SK-N-SH (cell line): ENCODE measurements at regions not wholly inside any gene's neighbourhood (a gene's known extent, or its start where the extent isn't known, plus 50 kb on each side); places are given as distances from the start of the nearest gene placed in this dataset.

ENCODE experiments used
- CTCF ChIA-PET: fragments of 300-600, 350-600 bp; formaldehyde crosslinking; extraction: SDS; loops from one replicate; lab custom pipeline; 2021; lab: Yijun Ruan, JAX
- POLR2A ChIA-PET: fragments of 350-600 bp; sonication (Branson Sonifier 250); formaldehyde crosslinking; extraction: SDS; loops from one replicate; lab custom pipeline; 2020; ENCODE audit warnings: antibody characterized with exemption, inconsistent platforms; lab: Yijun Ruan, JAX
- DNase-seq: peaks from one replicate; pipeline ENCODE4 v3.0.0; 2012
- H2AFZ ChIP-seq: fragments of 200-600 bp; sonication (generic); 2 replicates; pipeline ENCODE4 v1.8.1; 2016; ENCODE audit warnings: antibody characterized with exemption, mild to moderate bottlenecking, low read depth
- H3F3A ChIP-seq: fragments of 200-600 bp; sonication (generic); replicated peaks from 2 replicates; pipeline ENCODE3; 2016; ENCODE audit warnings: antibody characterized with exemption, mild to moderate bottlenecking; ENCODE audit not compliant: insufficient read depth
- H3K27ac ChIP-seq, 2 experiments: fragments of 200-500 bp in 1 of 2; fragments of 200-600 bp in 1 of 2; sonication (Bioruptor generic) in 1 of 2; sonication (generic), shearing (Covaris generic) in 1 of 2; 2 replicates each; pipeline versions ENCODE4 v1.5.1 to v1.6.1; 2014 to 2016; ENCODE audit warnings: low read depth in 2 of 2, inconsistent platforms in 1 of 2, low read length in 1 of 2, mild to moderate bottlenecking in 1 of 2, mixed read lengths in 1 of 2
- H3K27me3 ChIP-seq: fragments of 200-600 bp; sonication (generic), shearing (Covaris generic); 2 replicates; pipeline ENCODE4 v1.6.1; 2016; ENCODE audit warnings: mixed run types; ENCODE audit not compliant: insufficient read depth
- H3K36me3 ChIP-seq, 2 experiments: fragments of 200-500 bp in 1 of 2; fragments of 200-600 bp in 1 of 2; sonication (Bioruptor generic) in 1 of 2; sonication (generic) in 1 of 2; replicated peaks in 1 of 2; 2 replicates each; pipeline versions ENCODE3 to v1.5.1; 2014 to 2016; ENCODE audit warnings: low read length in 1 of 2, mild to moderate bottlenecking in 1 of 2; ENCODE audit not compliant: insufficient read depth in 2 of 2, control insufficient read depth in 1 of 2
- H3K4me1 ChIP-seq, 2 experiments: fragments of 200-500 bp in 1 of 2; fragments of 200-600 bp in 1 of 2; sonication (Bioruptor generic) in 1 of 2; sonication (generic), shearing (Covaris generic) in 1 of 2; 2 replicates each; pipeline versions ENCODE4 v1.5.1 to v1.6.1; 2014 to 2016; ENCODE audit warnings: low read depth in 1 of 2, low read length in 1 of 2, mixed run types in 1 of 2; ENCODE audit not compliant: insufficient read depth in 2 of 2, control insufficient read depth in 1 of 2
- H3K4me2 ChIP-seq: fragments of 200-600 bp; sonication (generic), shearing (Covaris generic); 2 replicates; pipeline ENCODE4 v1.6.1; 2017; ENCODE audit warnings: mixed run types
- H3K4me3 ChIP-seq, 2 experiments: fragments of 200-500 bp in 1 of 2; fragments of 200-600 bp in 1 of 2; sonication (Bioruptor generic) in 1 of 2; sonication (generic), shearing (Covaris generic) in 1 of 2; 2 replicates each; pipeline versions ENCODE4 v1.5.1 to v1.8.1; 2014 to 2016; ENCODE audit warnings: low read depth in 2 of 2, inconsistent platforms in 1 of 2, low read length in 1 of 2, mild to moderate bottlenecking in 1 of 2, mixed read lengths in 1 of 2, moderate library complexity in 1 of 2
- H3K79me2 ChIP-seq: fragments of 200-600 bp; sonication (generic); 2 replicates; pipeline ENCODE4 v1.8.1; 2017; ENCODE audit warnings: mild to moderate bottlenecking; ENCODE audit not compliant: insufficient read depth
- H3K9ac ChIP-seq: fragments of 200-600 bp; sonication (generic); 2 replicates; pipeline ENCODE4 v1.6.1; 2017; ENCODE audit warnings: mixed run types
- H3K9me2 ChIP-seq: fragments of 200-600 bp; sonication (generic); 2 replicates; pipeline ENCODE4 v1.6.1; 2017; ENCODE audit warnings: mixed run types
- H3K9me3 ChIP-seq: fragments of 200-600 bp; sonication (generic); 2 replicates; pipeline ENCODE4 v1.6.1; 2017; ENCODE audit warnings: mixed run types, mild to moderate bottlenecking, moderate library complexity
- H4K20me1 ChIP-seq: fragments of 200-600 bp; sonication (generic); 2 replicates; pipeline ENCODE4 v1.6.1; 2017; ENCODE audit warnings: mild to moderate bottlenecking, mixed run types; ENCODE audit not compliant: insufficient read depth
- CTCF ChIP-seq: fragments of 200-600 bp; sonication (generic); IDR thresholded peaks from 2 replicates; pipeline ENCODE4 v1.6.1; 2017; ENCODE audit warnings: antibody characterized with exemption, mild to moderate bottlenecking, moderate library complexity
- FOSL2 ChIP-seq: IDR thresholded peaks from 2 replicates; pipeline ENCODE4 v1.4.0; 2012; ENCODE audit warnings: low read depth, mild to moderate bottlenecking, moderate library complexity, borderline replicate concordance
- FOXJ3 ChIP-seq: sonication (generic); formaldehyde crosslinking; IDR thresholded peaks from 2 replicates; pipeline ENCODE4 v1.5.1; 2020; ENCODE audit warnings: mild to moderate bottlenecking, missing genetic modification reagents
- FOXM1 ChIP-seq: IDR thresholded peaks from 2 replicates; pipeline ENCODE4 v1.4.0; 2012; ENCODE audit warnings: low read depth, mild to moderate bottlenecking
- GATA2 ChIP-seq: sonication (generic); formaldehyde crosslinking; IDR thresholded peaks from 2 replicates; pipeline ENCODE4 v1.5.0; 2020; ENCODE audit warnings: mild to moderate bottlenecking, missing genetic modification reagents
- JUND ChIP-seq: IDR thresholded peaks from 2 replicates; pipeline ENCODE4 v1.4.0; 2012
- MEF2A ChIP-seq: IDR thresholded peaks from 2 replicates; pipeline ENCODE4 v1.4.0; 2012; ENCODE audit warnings: low read depth, borderline replicate concordance
- NFIC ChIP-seq: IDR thresholded peaks from 2 replicates; pipeline ENCODE4 v1.4.0; 2012; ENCODE audit warnings: borderline replicate concordance
- NRF1 ChIP-seq: IDR thresholded peaks from 2 replicates; pipeline ENCODE4 v1.6.1; 2012; ENCODE audit warnings: low read depth, mild to moderate bottlenecking, low read length
- RCOR1 ChIP-seq: fragments of 150-350 bp; IDR thresholded peaks from 2 replicates; pipeline ENCODE4 v1.6.1; 2017; ENCODE audit warnings: antibody characterized with exemption, low read length
- RFX5 ChIP-seq: IDR thresholded peaks from 2 replicates; pipeline ENCODE4 v1.6.1; 2012; ENCODE audit warnings: mild to moderate bottlenecking, improper control_type of control experiment, low read length
- SIN3A ChIP-seq: IDR thresholded peaks from 2 replicates; pipeline ENCODE4 v1.6.1; 2012; ENCODE audit warnings: low read depth, mild to moderate bottlenecking, low read length, moderate library complexity, borderline replicate concordance
- TCF12 ChIP-seq: IDR thresholded peaks from 2 replicates; pipeline ENCODE4 v1.4.0; 2012
- TEAD4 ChIP-seq: IDR thresholded peaks from 2 replicates; pipeline ENCODE4 v1.4.0; 2012; ENCODE audit warnings: mild to moderate bottlenecking, borderline replicate concordance; ENCODE audit not compliant: insufficient read depth
- WGBS: methylation state at CpG from one replicate; pipeline ENCODE4 v1.1.6; 2017; ENCODE audit warnings: low lambda C conversion rate; 5-methylcytosine and 5-hydroxymethylcytosine counted together
- TF ChIP-seq, protein P1 (sequence below): IDR thresholded peaks from 2 replicates; pipeline ENCODE4 v1.6.1; 2012; ENCODE audit warnings: mild to moderate bottlenecking, low read depth, low read length, moderate library complexity
- TF ChIP-seq, protein P2 (sequence below): IDR thresholded peaks from 2 replicates; pipeline ENCODE4 v1.4.0; 2012; ENCODE audit warnings: low read depth, borderline replicate concordance
- TF ChIP-seq, protein P3 (sequence below): IDR thresholded peaks from 2 replicates; pipeline ENCODE4 v1.4.0; 2012; ENCODE audit warnings: low read depth, borderline replicate concordance

GRCh38 chr7:80318081-80318480 lies 183.4 kb downstream of the GNAI1 start:
- H3K4me3 ChIP-seq: no peak overlapping the region
- DNase-seq: no peak
- ChIA-PET POLR2A (no interaction called here), CTCF (no interaction called here)
- H3K9ac ChIP-seq: no peak overlapping the region
- H3K4me1 ChIP-seq: no peaks in the 10 kb centered on the region; a peak in 1 of 4 replicates
- no peak overlapping the region for H2AFZ ChIP-seq
- H3K27ac ChIP-seq: no peak overlapping the region
- H3K36me3 ChIP-seq: no peaks in the 10 kb centered on the region
- no peaks in the 10 kb centered on the region for H3K9me3 ChIP-seq
- no peaks in the 10 kb centered on the region for H4K20me1 ChIP-seq
- H3K4me2 ChIP-seq: no peak overlapping the region
- H3K27me3 ChIP-seq: no peaks in the 10 kb centered on the region
- peaks cover 2% of the 10 kb centered on the region for H3F3A ChIP-seq
- TF ChIP-seq SIN3A (no peak), GATA2 (CRISPR knock-in tag) (no peak), RCOR1 (no peak), FOXJ3 (no peak), FOSL2 (no peak), TEAD4 (no peak), JUND (no peak), RFX5 (no peak), FOXM1 (no peak), NFIC (no peak), MEF2A (no peak), TCF12 (no peak), NRF1 (no peak), CTCF (no peak)
- TF ChIP-seq, protein P1, sequence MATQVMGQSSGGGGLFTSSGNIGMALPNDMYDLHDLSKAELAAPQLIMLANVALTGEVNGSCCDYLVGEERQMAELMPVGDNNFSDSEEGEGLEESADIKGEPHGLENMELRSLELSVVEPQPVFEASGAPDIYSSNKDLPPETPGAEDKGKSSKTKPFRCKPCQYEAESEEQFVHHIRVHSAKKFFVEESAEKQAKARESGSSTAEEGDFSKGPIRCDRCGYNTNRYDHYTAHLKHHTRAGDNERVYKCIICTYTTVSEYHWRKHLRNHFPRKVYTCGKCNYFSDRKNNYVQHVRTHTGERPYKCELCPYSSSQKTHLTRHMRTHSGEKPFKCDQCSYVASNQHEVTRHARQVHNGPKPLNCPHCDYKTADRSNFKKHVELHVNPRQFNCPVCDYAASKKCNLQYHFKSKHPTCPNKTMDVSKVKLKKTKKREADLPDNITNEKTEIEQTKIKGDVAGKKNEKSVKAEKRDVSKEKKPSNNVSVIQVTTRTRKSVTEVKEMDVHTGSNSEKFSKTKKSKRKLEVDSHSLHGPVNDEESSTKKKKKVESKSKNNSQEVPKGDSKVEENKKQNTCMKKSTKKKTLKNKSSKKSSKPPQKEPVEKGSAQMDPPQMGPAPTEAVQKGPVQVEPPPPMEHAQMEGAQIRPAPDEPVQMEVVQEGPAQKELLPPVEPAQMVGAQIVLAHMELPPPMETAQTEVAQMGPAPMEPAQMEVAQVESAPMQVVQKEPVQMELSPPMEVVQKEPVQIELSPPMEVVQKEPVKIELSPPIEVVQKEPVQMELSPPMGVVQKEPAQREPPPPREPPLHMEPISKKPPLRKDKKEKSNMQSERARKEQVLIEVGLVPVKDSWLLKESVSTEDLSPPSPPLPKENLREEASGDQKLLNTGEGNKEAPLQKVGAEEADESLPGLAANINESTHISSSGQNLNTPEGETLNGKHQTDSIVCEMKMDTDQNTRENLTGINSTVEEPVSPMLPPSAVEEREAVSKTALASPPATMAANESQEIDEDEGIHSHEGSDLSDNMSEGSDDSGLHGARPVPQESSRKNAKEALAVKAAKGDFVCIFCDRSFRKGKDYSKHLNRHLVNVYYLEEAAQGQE: no peak
- TF ChIP-seq, protein P2, sequence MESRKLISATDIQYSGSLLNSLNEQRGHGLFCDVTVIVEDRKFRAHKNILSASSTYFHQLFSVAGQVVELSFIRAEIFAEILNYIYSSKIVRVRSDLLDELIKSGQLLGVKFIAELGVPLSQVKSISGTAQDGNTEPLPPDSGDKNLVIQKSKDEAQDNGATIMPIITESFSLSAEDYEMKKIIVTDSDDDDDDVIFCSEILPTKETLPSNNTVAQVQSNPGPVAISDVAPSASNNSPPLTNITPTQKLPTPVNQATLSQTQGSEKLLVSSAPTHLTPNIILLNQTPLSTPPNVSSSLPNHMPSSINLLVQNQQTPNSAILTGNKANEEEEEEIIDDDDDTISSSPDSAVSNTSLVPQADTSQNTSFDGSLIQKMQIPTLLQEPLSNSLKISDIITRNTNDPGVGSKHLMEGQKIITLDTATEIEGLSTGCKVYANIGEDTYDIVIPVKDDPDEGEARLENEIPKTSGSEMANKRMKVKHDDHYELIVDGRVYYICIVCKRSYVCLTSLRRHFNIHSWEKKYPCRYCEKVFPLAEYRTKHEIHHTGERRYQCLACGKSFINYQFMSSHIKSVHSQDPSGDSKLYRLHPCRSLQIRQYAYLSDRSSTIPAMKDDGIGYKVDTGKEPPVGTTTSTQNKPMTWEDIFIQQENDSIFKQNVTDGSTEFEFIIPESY: no peak
- TF ChIP-seq, protein P3, sequence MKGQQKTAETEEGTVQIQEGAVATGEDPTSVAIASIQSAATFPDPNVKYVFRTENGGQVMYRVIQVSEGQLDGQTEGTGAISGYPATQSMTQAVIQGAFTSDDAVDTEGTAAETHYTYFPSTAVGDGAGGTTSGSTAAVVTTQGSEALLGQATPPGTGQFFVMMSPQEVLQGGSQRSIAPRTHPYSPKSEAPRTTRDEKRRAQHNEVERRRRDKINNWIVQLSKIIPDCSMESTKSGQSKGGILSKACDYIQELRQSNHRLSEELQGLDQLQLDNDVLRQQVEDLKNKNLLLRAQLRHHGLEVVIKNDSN: no peak
- H3K9me2 ChIP-seq: no peaks in the 10 kb centered on the region
- no peaks in the 10 kb centered on the region for H3K79me2 ChIP-seq
- 88% methylated on average over 3 of the region's 3 CpGs for WGBS
